GM12875 (cell line): ENCODE measurements at regions not wholly inside any gene's neighbourhood (a gene's known extent, or its start where the extent isn't known, plus 50 kb on each side); places are given as distances from the start of the nearest gene placed in this dataset.

Source experiments
- H3K4me3 ChIP-seq: one replicate; pipeline ENCODE4 v1.5.1; 2011; ENCODE audit warnings: low read depth, low read length, control low read depth
- CTCF ChIP-seq: IDR thresholded peaks from 2 replicates; pipeline ENCODE4 v1.5.1; 2011; ENCODE audit warnings: low read depth, mild to moderate bottlenecking, control low read depth, inconsistent platforms, low read length, moderate library complexity, borderline replicate concordance; ENCODE audit not compliant: insufficient read depth

- no peak overlapping the region for H3K4me3 ChIP-seq
- TF ChIP-seq CTCF, result no peak
These were observed 142.6 kb downstream of the TFCP2L1 start for GRCh38 chr2:121142452-121142851.

GRCh38 chr2:121144111-121144510, 140.9 kb downstream of the TFCP2L1 start:
- no peak overlapping the region for H3K4me3 ChIP-seq
- no peak for TF ChIP-seq CTCF

GRCh38 chr2:121146630-121147029, 138.4 kb downstream of the TFCP2L1 start:
- no peak overlapping the region for H3K4me3 ChIP-seq
- no peak for TF ChIP-seq CTCF

- no peak overlapping the region for H3K4me3 ChIP-seq
- TF ChIP-seq CTCF, result no peak
These were observed 137.2 kb downstream of the TFCP2L1 start for GRCh38 chr2:121147766-121148165.

- H3K4me3 ChIP-seq, result no peak overlapping the region
- no peak for TF ChIP-seq CTCF
These were observed 136.5 kb downstream of the TFCP2L1 start for GRCh38 chr2:121148481-121148880.

GRCh38 chr2:121149384-121149783, 135.6 kb downstream of the TFCP2L1 start:
- no peak overlapping the region for H3K4me3 ChIP-seq
- TF ChIP-seq CTCF, result no peak

- no peak for TF ChIP-seq CTCF
- H3K4me3 ChIP-seq, result no peak overlapping the region
These were observed 134.9 kb downstream of the TFCP2L1 start for GRCh38 chr2:121150126-121150525.
